GM12878 (cell line): ENCODE measurements at regions not wholly inside any gene's neighbourhood (a gene's known extent, or its start where the extent isn't known, plus 50 kb on each side); places are given as distances from the start of the nearest gene placed in this dataset.

Source experiments
- ATAC-seq: fragments of 200-7000 bp; cut with Tn5 transposase; 3 replicates; pipeline ENCODE4 v1.9.1; 2020; ENCODE audit warnings: mild to moderate bottlenecking, moderate library complexity
- BruUV-seq: library from RNA; stranded (reverse); fragments of 400-500 nt; replicated peaks from 2 replicates; lab custom pipeline; 2021; lab: Mats Ljungman, UMichigan
- CTCF ChIA-PET: fragments of 300-600 bp; sonication (Branson Sonifier 250); formaldehyde crosslinking; extraction: SDS; loops from one replicate; lab custom pipeline; 2021; ENCODE audit warnings: inconsistent platforms; lab: Yijun Ruan, JAX
- POLR2A ChIA-PET: fragments of 350-600 bp; formaldehyde crosslinking; extraction: SDS; loops from one replicate; lab custom pipeline; 2021; ENCODE audit warnings: inconsistent platforms; lab: Charles Lee
- RAD21 ChIA-PET: fragments of 300-600 bp; sonication (Branson Sonifier 250); formaldehyde crosslinking; loops from one replicate; lab custom pipeline; 2023; ENCODE audit warnings: antibody characterized with exemption; ENCODE audit not compliant: unreplicated experiment; lab: Charles Lee
- SMC1A ChIA-PET: fragments of 300-600 bp; sonication (Branson Sonifier 250); formaldehyde crosslinking; loops from one replicate; lab custom pipeline; 2023; ENCODE audit not compliant: unreplicated experiment, uncharacterized antibody; lab: Charles Lee
- DNase-seq: peaks from one replicate; pipeline ENCODE4 v3.0.0-alpha.2; 2011; ENCODE audit warnings: low read depth, low spot score
- FAIRE-seq: peaks from 3 replicates; lab custom pipeline; 2011; peaks lifted over from hg19 to GRCh38; lab: Jason Lieb, UNC
- H2AFZ ChIP-seq: 2 replicates; pipeline ENCODE4 v1.6.0; 2011; ENCODE audit warnings: low read depth, low read length, control low read depth; ENCODE audit not compliant: control insufficient read depth
- H3K27ac ChIP-seq: 2 replicates; pipeline ENCODE4 v1.5.1; 2011; ENCODE audit warnings: control low read depth; ENCODE audit not compliant: control insufficient read depth, insufficient read depth
- H3K27me3 ChIP-seq, 2 experiments: replicated peaks in 1 of 2; 2 replicates each; pipeline versions ENCODE4 v1.6.0 to v1.6.1; 2011; ENCODE audit warnings: low read length in 1 of 2; ENCODE audit not compliant: control insufficient read depth in 2 of 2, insufficient read depth in 2 of 2
- H3K36me3 ChIP-seq, 2 experiments: 2 replicates each; pipeline ENCODE4 v1.5.1; 2011; ENCODE audit warnings: low read length in 1 of 2; ENCODE audit not compliant: control insufficient read depth in 2 of 2, insufficient read depth in 2 of 2
- H3K4me1 ChIP-seq: 2 replicates; pipeline ENCODE4 v1.6.1; 2011; ENCODE audit warnings: mild to moderate bottlenecking, low read length, moderate library complexity, mixed read lengths; ENCODE audit not compliant: control insufficient read depth, insufficient read depth
- H3K4me2 ChIP-seq: 2 replicates; pipeline ENCODE4 v1.6.0; 2011; ENCODE audit warnings: control low read depth; ENCODE audit not compliant: control insufficient read depth, insufficient read depth
- H3K4me3 ChIP-seq: fragments of 200-600 bp; sonication (generic); 2 replicates; pipeline ENCODE4 v1.5.1; 2016
- H3K79me2 ChIP-seq: 2 replicates; pipeline ENCODE4 v1.6.0; 2011; ENCODE audit warnings: low read length; ENCODE audit not compliant: control insufficient read depth, insufficient read depth
- H3K9ac ChIP-seq: 2 replicates; pipeline ENCODE4 v1.8.0; 2011; ENCODE audit warnings: low read length, control low read depth, mixed read lengths; ENCODE audit not compliant: control insufficient read depth, insufficient read depth
- H3K9me3 ChIP-seq: replicated peaks from 3 replicates; pipeline ENCODE4 v1.5.1; 2011; ENCODE audit warnings: mild to moderate bottlenecking, low read length; ENCODE audit not compliant: control insufficient read depth, insufficient read depth
- H4K20me1 ChIP-seq: 2 replicates; pipeline ENCODE4 v1.6.0; 2011; ENCODE audit not compliant: control insufficient read depth, insufficient read depth
- ESRRA ChIP-seq: IDR thresholded peaks from 2 replicates; pipeline ENCODE4 v1.6.1; 2012; ENCODE audit warnings: mild to moderate bottlenecking, low read length, improper control_type of control experiment
- FOS ChIP-seq: IDR thresholded peaks from 3 replicates; pipeline ENCODE4 v1.6.1; 2011; ENCODE audit warnings: borderline replicate concordance; ENCODE audit not compliant: insufficient read length; ENCODE audit errors: extremely low read depth
- FOXK2 ChIP-seq: fragments of 450-650 bp; IDR thresholded peaks from 2 replicates; pipeline ENCODE4 v1.6.1; 2017; ENCODE audit warnings: mild to moderate bottlenecking, moderate library complexity
- IRF4 ChIP-seq: IDR thresholded peaks from 2 replicates; pipeline ENCODE4 v1.6.1; 2011; ENCODE audit warnings: low read depth, low read length
- KAT2A ChIP-seq: conservative IDR thresholded peaks from 2 replicates; pipeline ENCODE4 v1.6.1; 2011; ENCODE audit warnings: low read depth, low read length; ENCODE audit not compliant: control insufficient read depth
- KDM1A ChIP-seq: fragments of 200-600 bp; sonication (generic); IDR thresholded peaks from 2 replicates; pipeline ENCODE4 v1.6.1; 2016; ENCODE audit warnings: borderline replicate concordance
- LARP7 ChIP-seq: fragments of 450-650 bp; IDR thresholded peaks from 2 replicates; pipeline ENCODE4 v1.6.1; 2017; ENCODE audit warnings: mild to moderate bottlenecking
- MYB ChIP-seq: fragments of 150-350 bp; IDR thresholded peaks from 2 replicates; pipeline ENCODE4 v1.6.1; 2014; ENCODE audit warnings: mild to moderate bottlenecking, low read depth, low read length, borderline replicate concordance
- SMC3 ChIP-seq: IDR thresholded peaks from 2 replicates; pipeline ENCODE4 v1.6.1; 2011; ENCODE audit warnings: low read length, improper control_type of control experiment, borderline replicate concordance
- TBL1XR1 ChIP-seq: IDR thresholded peaks from 2 replicates; pipeline ENCODE4 v1.6.1; 2012; ENCODE audit warnings: low read depth, low read length, improper control_type of control experiment
- WRNIP1 ChIP-seq: IDR thresholded peaks from 2 replicates; pipeline ENCODE4 v1.6.1; 2011; ENCODE audit warnings: low read depth, low read length, improper control_type of control experiment, borderline replicate concordance
- WGBS: methylation state at CpG from one replicate; pipeline ENCODE4 v1.1.6; 2016; ENCODE audit warnings: low lambda C conversion rate; ENCODE audit not compliant: insufficient replicate concordance, insufficient coverage; ENCODE audit errors: missing lambda C conversion rate; 5-methylcytosine and 5-hydroxymethylcytosine counted together
- in situ Hi-C: fragments of 300-500 bp; cut with MboI; formaldehyde crosslinking; loops from 9 replicates; pipeline ENCODE4 v1.14.3; 2018; ENCODE audit warnings: mixed read lengths
- intact Hi-C: fragments of 100-400 bp; cut with micrococcal nuclease; formaldehyde crosslinking; loops from one replicate; pipeline ENCODE4 v1.14.2; 2022; ENCODE audit not compliant: unreplicated experiment
- TF ChIP-seq, protein P1 (sequence below): fragments of 450-650 bp; formaldehyde crosslinking; IDR thresholded peaks from 2 replicates; pipeline ENCODE4 v1.4.0; 2022; ENCODE audit warnings: mild to moderate bottlenecking, moderate library complexity
- TF ChIP-seq, protein P2 (sequence below): fragments of 450-650 bp; IDR thresholded peaks from 2 replicates; pipeline ENCODE4 v1.6.1; 2016; ENCODE audit warnings: mild to moderate bottlenecking, moderate library complexity, borderline replicate concordance

DNA sequence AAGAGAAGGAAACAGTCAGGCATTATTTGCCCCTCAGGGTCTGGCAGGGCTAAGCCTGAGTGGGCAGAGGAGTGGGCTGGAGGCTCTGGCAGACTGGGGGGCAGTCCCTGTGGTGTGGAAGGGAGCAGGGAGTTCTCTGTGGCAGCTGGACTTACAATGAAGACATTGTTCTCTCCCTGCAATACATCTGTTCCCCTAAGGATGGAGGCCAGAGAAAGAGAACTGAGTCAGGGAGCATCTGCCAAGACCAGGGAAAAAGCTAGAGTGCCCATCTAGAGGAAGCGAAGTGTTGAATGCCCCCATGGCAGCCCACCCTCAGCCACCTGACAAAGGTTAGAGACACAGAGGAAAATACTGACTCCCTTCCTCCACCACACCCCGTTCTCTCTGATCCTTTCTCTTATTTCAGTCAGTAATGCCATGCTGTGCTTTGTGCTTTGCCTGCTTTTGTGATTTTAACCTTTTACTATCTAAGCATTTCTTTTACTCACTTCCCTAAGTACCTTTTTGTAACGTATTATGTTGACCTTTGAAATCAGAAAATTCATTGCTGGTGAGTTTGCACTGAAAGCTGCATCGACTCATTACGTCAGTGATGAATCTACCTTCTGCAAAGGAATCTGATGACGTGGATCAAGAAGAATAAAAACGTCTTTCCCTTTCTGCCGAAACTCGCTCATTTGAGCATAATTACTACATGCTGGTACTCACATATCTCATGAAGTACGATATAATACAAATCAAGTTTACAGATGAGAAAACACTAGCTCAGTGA is 76.0 kb downstream of the ACTL7B start (continued):
- TF ChIP-seq, protein P1, sequence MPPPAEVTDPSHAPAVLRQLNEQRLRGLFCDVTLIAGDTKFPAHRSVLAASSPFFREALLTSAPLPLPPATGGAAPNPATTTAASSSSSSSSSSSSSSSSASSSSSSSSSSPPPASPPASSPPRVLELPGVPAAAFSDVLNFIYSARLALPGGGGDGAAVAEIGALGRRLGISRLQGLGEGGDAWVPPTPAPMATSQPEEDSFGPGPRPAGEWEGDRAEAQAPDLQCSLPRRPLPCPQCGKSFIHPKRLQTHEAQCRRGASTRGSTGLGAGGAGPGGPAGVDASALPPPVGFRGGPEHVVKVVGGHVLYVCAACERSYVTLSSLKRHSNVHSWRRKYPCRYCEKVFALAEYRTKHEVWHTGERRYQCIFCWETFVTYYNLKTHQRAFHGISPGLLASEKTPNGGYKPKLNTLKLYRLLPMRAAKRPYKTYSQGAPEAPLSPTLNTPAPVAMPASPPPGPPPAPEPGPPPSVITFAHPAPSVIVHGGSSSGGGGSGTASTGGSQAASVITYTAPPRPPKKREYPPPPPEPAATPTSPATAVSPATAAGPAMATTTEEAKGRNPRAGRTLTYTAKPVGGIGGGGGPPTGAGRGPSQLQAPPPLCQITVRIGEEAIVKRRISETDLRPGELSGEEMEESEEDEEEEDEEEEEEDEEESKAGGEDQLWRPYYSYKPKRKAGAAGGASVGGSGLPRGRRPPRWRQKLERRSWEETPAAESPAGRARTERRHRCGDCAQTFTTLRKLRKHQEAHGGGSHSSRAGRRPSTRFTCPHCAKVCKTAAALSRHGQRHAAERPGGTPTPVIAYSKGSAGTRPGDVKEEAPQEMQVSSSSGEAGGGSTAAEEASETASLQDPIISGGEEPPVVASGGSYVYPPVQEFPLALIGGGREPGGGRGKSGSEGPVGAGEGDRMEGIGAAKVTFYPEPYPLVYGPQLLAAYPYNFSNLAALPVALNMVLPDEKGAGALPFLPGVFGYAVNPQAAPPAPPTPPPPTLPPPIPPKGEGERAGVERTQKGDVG = no peak
- no peak for TF ChIP-seq ESRRA
- no peak for TF ChIP-seq FOXK2
- TF ChIP-seq KDM1A = no peak
- no peak for TF ChIP-seq KAT2A

DNA sequence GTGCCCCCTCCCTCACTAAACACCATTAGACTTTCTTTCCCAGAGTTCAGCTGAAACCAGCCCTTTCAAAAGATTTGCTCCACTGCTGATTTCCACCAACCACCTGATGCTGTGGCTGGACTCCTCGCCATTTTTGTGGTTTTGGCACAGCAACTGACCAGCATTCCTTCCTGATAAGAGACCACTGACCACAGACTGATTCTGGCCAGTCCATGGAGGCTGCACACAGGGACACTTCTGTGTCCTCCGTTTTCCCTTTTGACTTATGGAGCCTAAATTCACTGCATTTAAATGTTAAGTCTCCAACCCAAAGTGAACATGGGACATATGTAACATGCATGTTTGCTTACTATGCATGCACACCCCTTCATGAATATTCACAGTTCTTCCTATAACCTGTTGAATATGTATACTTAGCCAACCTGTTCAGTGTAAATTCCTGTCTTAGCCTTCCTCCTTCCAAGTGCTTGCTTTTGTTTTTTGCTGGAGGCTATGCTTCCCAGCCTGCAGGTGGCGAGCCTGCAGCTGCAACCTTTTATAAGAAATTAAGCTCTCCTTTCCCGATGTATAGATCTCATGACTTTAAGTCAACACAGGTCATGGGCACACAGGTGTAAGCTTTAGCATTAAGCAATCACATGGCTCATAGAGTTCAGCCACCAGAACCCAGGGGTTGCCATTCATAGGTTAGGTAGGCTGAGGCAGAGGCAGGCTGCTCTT is 78.7 kb downstream of the ACTL7B start:
- H2AFZ ChIP-seq = no peak overlapping the region
- H3K4me3 ChIP-seq = no peak overlapping the region
- SMC1A ChIA-PET = no interaction called here
- H3K9me3 ChIP-seq = no peaks in the 10 kb centered on the region
- CTCF ChIA-PET = no interaction called here
- BruUV-seq = no TSS peak
- H3K79me2 ChIP-seq = no peaks in the 10 kb centered on the region
- FAIRE-seq (peak; percentile 35), ATAC-seq (no peak), DNase-seq (no peak)
- RAD21 ChIA-PET = interaction anchor here (0.6 kb wide), 1 partner anchor 177 kb away, joined by 3 read pairs; no protein-coding TSS in a partner anchor
- WGBS = 0% methylated on average over 4 of the region's 4 CpGs
- no peak overlapping the region for H3K4me2 ChIP-seq
- peaks cover 2 to 3% of the 10 kb centered on the region in 2 experiments; a peak in 1 of 4 replicates for H3K27me3 ChIP-seq
- no peaks in the 10 kb centered on the region for H3K36me3 ChIP-seq
- intact Hi-C loops (no loop called here), in situ Hi-C loops (no loop called here)
- no peak overlapping the region for H3K27ac ChIP-seq
- no peaks in the 10 kb centered on the region for H4K20me1 ChIP-seq
- no peak overlapping the region for H3K9ac ChIP-seq
- TF ChIP-seq SMC3 (peak; percentile 9; the same call in 1 of the 2 replicates), KDM1A (no peak), FOS (no peak), LARP7 (no peak), TBL1XR1 (no peak), IRF4 (no peak), MYB (no peak), WRNIP1 (no peak)
- TF ChIP-seq, protein P2, sequence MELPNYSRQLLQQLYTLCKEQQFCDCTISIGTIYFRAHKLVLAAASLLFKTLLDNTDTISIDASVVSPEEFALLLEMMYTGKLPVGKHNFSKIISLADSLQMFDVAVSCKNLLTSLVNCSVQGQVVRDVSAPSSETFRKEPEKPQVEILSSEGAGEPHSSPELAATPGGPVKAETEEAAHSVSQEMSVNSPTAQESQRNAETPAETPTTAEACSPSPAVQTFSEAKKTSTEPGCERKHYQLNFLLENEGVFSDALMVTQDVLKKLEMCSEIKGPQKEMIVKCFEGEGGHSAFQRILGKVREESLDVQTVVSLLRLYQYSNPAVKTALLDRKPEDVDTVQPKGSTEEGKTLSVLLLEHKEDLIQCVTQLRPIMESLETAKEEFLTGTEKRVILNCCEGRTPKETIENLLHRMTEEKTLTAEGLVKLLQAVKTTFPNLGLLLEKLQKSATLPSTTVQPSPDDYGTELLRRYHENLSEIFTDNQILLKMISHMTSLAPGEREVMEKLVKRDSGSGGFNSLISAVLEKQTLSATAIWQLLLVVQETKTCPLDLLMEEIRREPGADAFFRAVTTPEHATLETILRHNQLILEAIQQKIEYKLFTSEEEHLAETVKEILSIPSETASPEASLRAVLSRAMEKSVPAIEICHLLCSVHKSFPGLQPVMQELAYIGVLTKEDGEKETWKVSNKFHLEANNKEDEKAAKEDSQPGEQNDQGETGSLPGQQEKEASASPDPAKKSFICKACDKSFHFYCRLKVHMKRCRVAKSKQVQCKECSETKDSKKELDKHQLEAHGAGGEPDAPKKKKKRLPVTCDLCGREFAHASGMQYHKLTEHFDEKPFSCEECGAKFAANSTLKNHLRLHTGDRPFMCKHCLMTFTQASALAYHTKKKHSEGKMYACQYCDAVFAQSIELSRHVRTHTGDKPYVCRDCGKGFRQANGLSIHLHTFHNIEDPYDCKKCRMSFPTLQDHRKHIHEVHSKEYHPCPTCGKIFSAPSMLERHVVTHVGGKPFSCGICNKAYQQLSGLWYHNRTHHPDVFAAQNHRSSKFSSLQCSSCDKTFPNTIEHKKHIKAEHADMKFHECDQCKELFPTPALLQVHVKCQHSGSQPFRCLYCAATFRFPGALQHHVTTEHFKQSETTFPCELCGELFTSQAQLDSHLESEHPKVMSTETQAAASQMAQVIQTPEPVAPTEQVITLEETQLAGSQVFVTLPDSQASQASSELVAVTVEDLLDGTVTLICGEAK = no peak
- no peaks in the 10 kb centered on the region for H3K4me1 ChIP-seq
- POLR2A ChIA-PET = no interaction called here
